WTC11 (cell line): ENCODE measurements at regions not wholly inside any gene's neighbourhood (a gene's known extent, or its start where the extent isn't known, plus 50 kb on each side); places are given as distances from the start of the nearest gene placed in this dataset.

Experiments
- ATAC-seq: fragments of 200-7000 bp; cut with Tn5 transposase; 2 replicates; pipeline ENCODE4 v1.10.0; 2021; ENCODE audit warnings: mild to moderate bottlenecking, moderate library complexity
- CTCF ChIA-PET: fragments of 300-600 bp; sonication (Branson Sonifier 250); formaldehyde crosslinking; loops from one replicate; lab custom pipeline; 2021; ENCODE audit warnings: antibody characterized with exemption; lab: Charles Lee
- POLR2A ChIA-PET: fragments of 350-600 bp; sonication (Branson Sonifier 250); formaldehyde crosslinking; loops from one replicate; lab custom pipeline; 2021; ENCODE audit warnings: antibody characterized with exemption; lab: Charles Lee
- DNase-seq: peaks from one replicate; pipeline ENCODE4 v3.0.0; 2021; ENCODE audit warnings: low spot score
- H3K27ac Mint-ChIP-seq: 2 replicates; pipeline ENCODE4 v1.8.0; 2021; ENCODE audit warnings: mixed read lengths
- H3K27me3 Mint-ChIP-seq: 2 replicates; pipeline ENCODE4 v1.8.0; 2021; ENCODE audit warnings: low read depth, mild to moderate bottlenecking, moderate library complexity, mixed read lengths
- H3K36me3 Mint-ChIP-seq: 2 replicates; pipeline ENCODE4 v1.8.0; 2021; ENCODE audit warnings: mixed read lengths
- H3K4me1 Mint-ChIP-seq: 2 replicates; pipeline ENCODE4 v1.8.0; 2022; ENCODE audit warnings: mixed read lengths
- H3K4me3 Mint-ChIP-seq: 2 replicates; pipeline ENCODE4 v1.8.0; 2021; ENCODE audit warnings: mild to moderate bottlenecking, moderate library complexity, mixed read lengths
- H3K9me3 Mint-ChIP-seq: 2 replicates; pipeline ENCODE4 v1.8.0; 2021; ENCODE audit warnings: mixed read lengths
- ATF1 ChIP-seq: sonication (generic); formaldehyde crosslinking; IDR thresholded peaks from 2 replicates; pipeline ENCODE4 v1.8.1; 2023; ENCODE audit warnings: mild to moderate bottlenecking, moderate library complexity, missing genetic modification reagents
- ATF2 ChIP-seq: sonication (generic); formaldehyde crosslinking; IDR thresholded peaks from 2 replicates; pipeline ENCODE4 v1.8.1; 2022; ENCODE audit warnings: low read depth, missing genetic modification reagents, borderline replicate concordance
- ATF6 ChIP-seq: sonication (generic); formaldehyde crosslinking; IDR thresholded peaks from 2 replicates; pipeline ENCODE4 v1.8.1; 2023; ENCODE audit warnings: mild to moderate bottlenecking, missing genetic modification reagents
- CTCF ChIP-seq: fragments of 200-600 bp; IDR thresholded peaks from 2 replicates; pipeline ENCODE4 v1.8.0; 2022; ENCODE audit warnings: antibody characterized with exemption
- ESRRA ChIP-seq: sonication (generic); formaldehyde crosslinking; IDR thresholded peaks from 2 replicates; pipeline ENCODE4 v1.8.1; 2022; ENCODE audit warnings: mild to moderate bottlenecking, missing genetic modification reagents, borderline replicate concordance
- ETV6 ChIP-seq: sonication (generic); formaldehyde crosslinking; IDR thresholded peaks from 2 replicates; pipeline ENCODE4 v1.8.1; 2022; ENCODE audit warnings: mild to moderate bottlenecking, missing genetic modification reagents
- HMGA2 ChIP-seq: fragments of 250-450 bp; sonication (Bioruptor Pico); IDR thresholded peaks from 2 replicates; pipeline ENCODE4 v1.4.0; 2021; ENCODE audit warnings: mild to moderate bottlenecking, moderate library complexity
- HMGXB4 ChIP-seq: sonication (generic); formaldehyde crosslinking; IDR thresholded peaks from 2 replicates; pipeline ENCODE4 v1.8.1; 2023; ENCODE audit warnings: mild to moderate bottlenecking, moderate library complexity, missing genetic modification reagents
- IRF1 ChIP-seq: sonication (generic); formaldehyde crosslinking; IDR thresholded peaks from 2 replicates; pipeline ENCODE4 v1.8.0; 2023; ENCODE audit warnings: missing genetic modification reagents
- IRF2 ChIP-seq: sonication (generic); formaldehyde crosslinking; IDR thresholded peaks from 2 replicates; pipeline ENCODE4 v1.8.0; 2022; ENCODE audit warnings: low read depth, missing genetic modification reagents, borderline replicate concordance
- NFATC4 ChIP-seq: fragments of 250-450 bp; sonication (Bioruptor Pico); IDR thresholded peaks from 2 replicates; pipeline ENCODE4 v1.9.0; 2021; ENCODE audit warnings: mild to moderate bottlenecking
- NR2C2 ChIP-seq: sonication (generic); formaldehyde crosslinking; IDR thresholded peaks from 2 replicates; pipeline ENCODE4 v1.8.0; 2022; ENCODE audit warnings: mild to moderate bottlenecking, missing genetic modification reagents
- PREB ChIP-seq: sonication (generic); formaldehyde crosslinking; IDR thresholded peaks from 2 replicates; pipeline ENCODE4 v1.8.1; 2022; ENCODE audit warnings: mild to moderate bottlenecking, missing genetic modification reagents, moderate library complexity, borderline replicate concordance
- RORB ChIP-seq: fragments of 250-450 bp; sonication (Bioruptor Pico); IDR thresholded peaks from 2 replicates; pipeline ENCODE4 v1.9.0; 2021; ENCODE audit warnings: mild to moderate bottlenecking
- SMAD3 ChIP-seq: sonication (generic); formaldehyde crosslinking; IDR thresholded peaks from 2 replicates; pipeline ENCODE4 v1.8.0; 2022; ENCODE audit warnings: missing genetic modification reagents, mild to moderate bottlenecking, borderline replicate concordance
- TCF7 ChIP-seq: sonication (generic); formaldehyde crosslinking; IDR thresholded peaks from 2 replicates; pipeline ENCODE4 v1.8.0; 2022; ENCODE audit warnings: mild to moderate bottlenecking, low read depth, missing genetic modification reagents, moderate library complexity
- TP53 ChIP-seq: sonication (generic); formaldehyde crosslinking; IDR thresholded peaks from 2 replicates; pipeline ENCODE4 v1.8.1; 2023; ENCODE audit warnings: mild to moderate bottlenecking, missing genetic modification reagents
- ZBTB43 ChIP-seq: sonication (generic); formaldehyde crosslinking; IDR thresholded peaks from 2 replicates; pipeline ENCODE4 v1.8.1; 2023; ENCODE audit warnings: mild to moderate bottlenecking, missing genetic modification reagents
- ZNF281 ChIP-seq: sonication (generic); formaldehyde crosslinking; IDR thresholded peaks from 2 replicates; pipeline ENCODE4 v1.8.0; 2023; ENCODE audit warnings: mild to moderate bottlenecking, missing genetic modification reagents
- ZNF671 ChIP-seq: fragments of 250-450 bp; sonication (Bioruptor Pico); IDR thresholded peaks from 2 replicates; pipeline ENCODE4 v1.8.0; 2021; ENCODE audit warnings: mild to moderate bottlenecking

GRCh38 chr10:128945398-128945797 lies 521.6 kb upstream of the MGMT start (continued):
- TF ChIP-seq HMGXB4 (CRISPR knock-in tag) = no peak
- TF ChIP-seq, all 79 proteins: peak for 0

GRCh38 chr10:128950159-128950915 lies 516.7 kb upstream of the MGMT start:
- DNase-seq = no peak
- no peak overlapping the region for H3K4me3 Mint-ChIP-seq
- CTCF ChIA-PET = interaction anchor here (0.5 kb wide), 1 partner anchor 9 kb away, joined by 5 read pairs; no protein-coding TSS in a partner anchor
- TF ChIP-seq SMAD3 (CRISPR knock-in tag) = no peak
- TF ChIP-seq ATF1 = no peak
- TF ChIP-seq ZBTB43 (CRISPR knock-in tag) = no peak
- TF ChIP-seq RORB (CRISPR knock-in tag) = no peak
- TF ChIP-seq NFATC4 (CRISPR knock-in tag) = no peak
- no peak for TF ChIP-seq PREB
- TF ChIP-seq ATF2 (CRISPR knock-in tag) = no peak
- TF ChIP-seq ATF6 (CRISPR knock-in tag) = no peak
- no peak for TF ChIP-seq ZNF671 (CRISPR knock-in tag)
- TF ChIP-seq ZNF281 (CRISPR knock-in tag) = no peak
- no peak for TF ChIP-seq NR2C2 (CRISPR knock-in tag)
- TF ChIP-seq IRF2 (CRISPR knock-in tag) = no peak
- TF ChIP-seq TP53 (CRISPR knock-in tag) = no peak
- no peak for TF ChIP-seq ESRRA (CRISPR knock-in tag)
- no peak for TF ChIP-seq CTCF
- no peak for TF ChIP-seq ETV6 (CRISPR knock-in tag)
- no peak for TF ChIP-seq TCF7
- no peak for TF ChIP-seq HMGA2 (CRISPR knock-in tag)
- TF ChIP-seq IRF1 = no peak

More at GRCh38 chr10:128950159-128950915, 516.7 kb upstream of the MGMT start:
- Mint-ChIP-seq H3K27ac (no peak overlapping the region), H3K27me3 (no peaks in the 10 kb centered on the region), H3K4me1 (no peaks in the 10 kb centered on the region), H3K9me3 (peaks cover 12% of the 10 kb centered on the region), H3K36me3 (peaks cover 8% of the 10 kb centered on the region)
- POLR2A ChIA-PET = no interaction called here
- no peak for ATAC-seq
